Colon (tissue), 2 donors: ENCODE measurements at regions not wholly inside any gene's neighbourhood (a gene's known extent, or its start where the extent isn't known, plus 50 kb on each side); places are given as distances from the start of the nearest gene placed in this dataset.

ENCODE experiments used
- FAIRE-seq: peaks from 2 replicates; lab custom pipeline; 2012; peaks lifted over from hg19 to GRCh38; lab: Jason Lieb, UNC
- donor health status: control.
- donor health status: control.

GRCh38 chr18:78679613-78680260 is 299.9 kb upstream of the SALL3 start:
- FAIRE-seq = no peak

- FAIRE-seq = no peak
Measured at GRCh38 chr18:78681396-78681795, 298.2 kb upstream of the SALL3 start.

- FAIRE-seq = no peak
Measured at GRCh38 chr18:78681934-78682333, 297.7 kb upstream of the SALL3 start.

- FAIRE-seq = no peak
Measured at GRCh38 chr18:78682716-78683115, 296.9 kb upstream of the SALL3 start.

GRCh38 chr18:78683191-78684010 is 296.2 kb upstream of the SALL3 start:
- FAIRE-seq = no peak

- FAIRE-seq = no peak
Measured at GRCh38 chr18:78685250-78685979, 294.2 kb upstream of the SALL3 start.

GRCh38 chr18:78685980-78686530 is 293.6 kb upstream of the SALL3 start:
- no peak for FAIRE-seq

- no peak for FAIRE-seq
Measured at GRCh38 chr18:78686976-78687685, 292.5 kb upstream of the SALL3 start.

GRCh38 chr18:78687736-78688135 is 291.9 kb upstream of the SALL3 start:
- no peak for FAIRE-seq

- FAIRE-seq = no peak
Measured at GRCh38 chr18:78688249-78688648, 291.4 kb upstream of the SALL3 start.

- FAIRE-seq = no peak
Measured at GRCh38 chr18:78688916-78689315, 290.7 kb upstream of the SALL3 start.

GRCh38 chr18:78689606-78690005 is 290.0 kb upstream of the SALL3 start:
- no peak for FAIRE-seq

- FAIRE-seq = no peak
Measured at GRCh38 chr18:78692105-78692504, 287.5 kb upstream of the SALL3 start.

GRCh38 chr18:78693429-78693828 is 286.2 kb upstream of the SALL3 start:
- no peak for FAIRE-seq

- no peak for FAIRE-seq
Measured at GRCh38 chr18:78696698-78697435, 282.8 kb upstream of the SALL3 start.

GRCh38 chr18:78697446-78697845 is 282.2 kb upstream of the SALL3 start:
- no peak for FAIRE-seq

GRCh38 chr18:78698914-78699313 is 280.7 kb upstream of the SALL3 start:
- FAIRE-seq = no peak

GRCh38 chr18:78699499-78699898 is 280.1 kb upstream of the SALL3 start:
- no peak for FAIRE-seq

- no peak for FAIRE-seq
Measured at GRCh38 chr18:78701771-78702396, 277.7 kb upstream of the SALL3 start.

GRCh38 chr18:78703291-78703690 is 276.3 kb upstream of the SALL3 start:
- no peak for FAIRE-seq

- no peak for FAIRE-seq
Measured at GRCh38 chr18:78704971-78705461, 274.6 kb upstream of the SALL3 start.
